AML-193 (cell line): ENCODE measurements at regions not wholly inside any gene's neighbourhood (a gene's known extent, or its start where the extent isn't known, plus 50 kb on each side); places are given as distances from the start of the nearest gene placed in this dataset.

Experiments used
- DNase-seq, 2 experiments: peaks; one replicate each; lab custom pipeline; 2025; lab: John Stamatoyannopoulos, UW

GRCh38 chr21:35491920-35492678 lies 443.0 kb upstream of the RUNX1 start:
- peak; percentile 74 to 78 for DNase-seq

DNA sequence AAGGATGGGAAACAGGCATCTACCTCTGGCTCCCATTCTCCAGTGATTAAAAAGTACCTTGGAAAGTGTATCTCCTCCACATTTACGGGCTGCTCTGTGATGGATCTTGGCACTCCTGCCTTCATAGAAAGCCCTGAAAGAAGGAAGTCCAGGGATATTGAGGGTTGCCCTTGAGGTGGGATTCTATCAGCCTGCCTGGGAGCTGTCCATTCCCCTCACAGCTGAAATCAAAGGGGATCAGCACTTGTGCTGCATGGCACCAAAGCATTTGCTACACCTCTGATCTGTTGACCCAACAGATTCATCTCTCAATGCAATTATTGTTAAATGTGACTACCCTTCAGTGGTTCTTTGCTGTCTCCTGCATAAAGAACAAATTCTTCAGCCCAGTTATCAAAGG lies 442.0 kb upstream of the RUNX1 start:
- no peak for DNase-seq

DNA sequence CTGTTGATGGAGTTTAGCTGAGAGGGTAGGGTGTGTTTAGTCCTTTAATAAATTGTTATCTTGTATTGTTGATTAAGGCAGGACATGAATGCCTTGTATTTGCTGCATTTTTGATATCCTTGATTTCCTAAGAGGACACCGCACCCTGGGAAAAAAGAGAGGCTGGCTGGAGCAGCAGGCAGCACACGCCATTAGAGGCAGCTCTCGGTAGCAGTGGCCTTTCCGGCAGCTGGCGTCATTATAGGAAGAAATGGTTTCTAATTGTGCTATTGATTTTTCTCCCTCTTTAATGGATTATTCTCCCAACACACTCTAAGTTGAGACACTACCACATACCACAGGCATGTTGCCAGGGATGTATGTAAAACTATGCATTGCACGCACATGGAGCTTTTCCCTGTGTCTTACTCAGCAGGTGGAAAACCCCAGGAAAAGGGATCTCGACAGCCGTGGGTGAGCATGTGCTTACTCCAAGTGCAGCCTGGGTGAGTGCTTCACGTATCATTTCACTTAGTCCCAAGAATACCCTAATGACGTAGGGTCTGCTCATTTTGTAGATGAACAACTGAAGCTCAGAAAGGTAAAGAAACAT lies 440.4 kb upstream of the RUNX1 start:
- no peak for DNase-seq

DNA sequence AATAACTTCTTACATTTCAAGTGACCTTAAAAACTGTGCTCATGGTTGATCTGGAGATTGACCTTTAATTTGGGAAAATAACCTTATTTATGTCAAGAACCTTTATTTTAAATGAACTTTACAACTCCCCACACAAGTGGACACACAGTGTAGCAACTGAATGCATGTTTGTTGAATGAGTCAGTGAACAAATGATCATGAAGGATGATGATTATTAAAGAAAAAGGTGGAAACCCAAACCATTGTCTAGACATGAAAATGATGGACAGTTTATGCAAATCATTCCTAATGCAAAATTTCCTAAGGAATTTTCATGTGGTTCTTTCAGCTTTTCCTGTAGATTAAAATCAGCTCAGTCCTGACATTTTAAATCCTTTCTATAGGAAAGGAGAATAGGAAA lies 439.8 kb upstream of the RUNX1 start:
- no peak for DNase-seq

DNA sequence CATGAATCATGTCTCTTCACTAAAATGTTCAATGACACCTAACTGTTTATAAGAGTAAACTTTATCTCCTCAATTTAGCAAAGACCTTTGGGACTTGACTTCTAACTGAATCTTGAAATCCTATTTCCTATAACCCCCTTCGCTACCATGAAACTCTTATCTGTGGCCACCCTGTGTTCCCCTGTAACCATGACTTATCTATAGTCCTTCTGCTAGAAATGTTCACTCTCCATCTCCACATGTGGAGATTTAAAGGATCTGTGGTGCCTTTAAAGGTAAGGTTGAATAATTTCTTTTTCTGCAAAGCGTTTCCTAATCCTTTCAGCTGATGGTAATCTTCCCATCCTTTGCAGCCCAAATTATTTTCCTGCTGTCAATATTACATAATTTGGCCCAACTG lies 436.3 kb upstream of the RUNX1 start:
- DNase-seq: no peak

DNA sequence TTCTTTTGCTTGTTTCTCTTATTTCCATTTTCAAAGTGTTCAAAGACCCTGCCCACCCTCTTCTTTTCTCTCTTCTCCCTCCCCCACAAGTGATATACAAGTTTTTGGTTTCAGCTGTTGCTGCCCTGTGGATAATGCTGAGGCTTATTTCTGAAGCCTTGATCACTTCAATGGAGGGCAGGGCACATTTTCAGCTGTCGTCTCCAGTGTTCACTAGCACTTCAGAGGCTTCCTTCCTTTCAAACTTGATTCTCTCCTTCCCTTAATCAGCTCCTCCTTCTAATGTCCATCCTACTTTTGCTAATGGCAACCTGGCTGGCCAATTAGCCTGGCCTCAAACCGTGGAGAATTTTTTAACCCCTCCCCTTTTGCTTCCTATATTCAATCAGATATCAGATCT lies 435.7 kb upstream of the RUNX1 start:
- no peak for DNase-seq

- DNase-seq: no peak
Measured at GRCh38 chr21:35484032-35484431, 434.9 kb upstream of the RUNX1 start.

DNA sequence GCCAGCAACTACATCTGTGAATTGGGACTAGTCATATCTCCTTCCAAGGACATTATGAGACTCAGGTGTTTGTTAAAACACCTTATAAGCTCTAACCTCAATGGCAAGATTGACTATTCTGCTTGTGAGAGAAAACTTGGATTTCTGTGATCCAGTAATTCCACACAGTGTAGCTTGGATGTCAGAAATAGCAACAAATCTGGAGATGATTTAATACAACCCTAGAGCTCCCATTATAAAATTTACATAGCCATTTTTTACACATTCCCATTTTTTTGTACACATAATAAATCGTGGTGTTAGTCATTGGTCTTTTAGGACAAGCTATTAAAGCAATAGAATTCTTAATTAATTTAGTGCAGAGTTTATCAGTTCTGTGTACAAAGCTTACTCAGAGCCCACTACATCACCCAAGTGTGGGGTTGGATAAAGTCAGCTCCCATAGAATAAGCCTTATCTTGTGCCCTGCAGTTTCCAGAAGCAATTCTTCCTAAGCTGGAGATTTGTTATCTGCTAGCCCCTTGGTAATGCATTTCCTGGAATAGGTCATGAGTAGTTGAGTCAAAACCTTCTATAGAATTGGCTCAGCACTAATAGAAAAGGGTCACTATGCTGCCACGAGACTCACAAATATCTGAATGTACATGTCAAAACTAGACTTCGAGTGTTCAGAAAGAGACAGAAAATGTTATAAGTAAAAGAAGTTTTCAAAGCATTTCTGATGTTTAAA lies 434.0 kb upstream of the RUNX1 start:
- no peak for DNase-seq

- no peak for DNase-seq
Measured at GRCh38 chr21:35482096-35482495, 433.0 kb upstream of the RUNX1 start.

GRCh38 chr21:35481005-35481404 lies 431.9 kb upstream of the RUNX1 start:
- DNase-seq: no peak

GRCh38 chr21:35479529-35479928 lies 430.4 kb upstream of the RUNX1 start:
- DNase-seq: no peak

DNA sequence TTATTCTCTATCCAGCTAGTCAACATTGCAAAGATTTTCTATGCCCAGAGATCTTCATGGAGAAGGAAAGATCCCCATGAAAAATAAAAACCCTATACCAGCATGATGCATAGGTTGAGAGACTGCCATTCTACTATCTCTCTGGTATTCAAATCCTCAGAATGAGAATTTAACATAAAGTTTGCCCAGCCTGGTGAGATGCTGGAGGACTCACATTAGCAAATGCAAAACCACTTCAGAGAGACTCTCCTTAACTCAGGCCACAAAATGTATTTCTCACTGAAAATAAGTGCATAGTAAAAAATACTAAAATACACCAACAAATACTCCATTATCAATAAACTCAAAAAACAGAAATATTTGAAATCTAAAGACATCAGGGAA lies 430.0 kb upstream of the RUNX1 start:
- DNase-seq: no peak

DNA sequence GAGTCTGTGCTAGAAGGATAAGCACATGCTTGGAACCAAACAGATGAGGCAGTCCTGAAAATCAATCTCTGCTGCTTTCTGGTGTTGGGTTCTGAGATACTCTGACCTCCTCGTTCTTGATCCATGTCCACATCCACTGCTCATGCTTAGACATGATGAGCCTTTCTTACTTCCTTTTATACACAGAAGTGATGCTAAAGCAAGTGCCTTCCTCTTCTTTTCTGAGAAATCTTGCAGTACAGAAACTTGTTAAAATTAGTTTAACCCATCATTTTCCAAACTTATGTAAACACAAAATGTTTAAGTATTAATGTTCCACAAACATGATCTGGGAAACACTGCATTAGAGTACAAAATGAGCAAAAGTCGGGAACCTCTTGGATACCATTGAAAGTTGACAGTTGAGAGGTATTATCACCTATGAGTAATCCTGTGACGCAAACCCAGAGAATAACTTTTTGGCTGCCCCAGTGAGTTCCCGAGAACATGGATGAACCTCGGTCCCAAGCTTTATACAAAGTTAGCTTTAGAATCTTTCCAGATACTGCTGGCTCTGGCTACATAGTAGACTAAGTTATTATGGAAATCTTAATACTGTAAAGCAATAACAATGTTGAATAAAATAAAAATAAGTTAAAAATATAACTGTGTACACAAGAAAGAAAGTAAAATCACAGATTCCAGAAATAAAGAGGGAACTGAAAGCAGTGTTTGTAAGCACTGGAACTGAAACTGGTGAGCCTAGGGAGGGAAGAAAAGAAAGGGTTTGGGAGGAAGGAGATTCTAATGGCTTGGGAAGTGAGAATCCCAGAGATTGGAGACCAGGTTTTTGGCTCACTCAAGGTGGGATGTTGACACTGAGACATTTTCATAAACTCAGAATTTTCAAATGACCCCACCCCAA lies 429.3 kb upstream of the RUNX1 start:
- DNase-seq: peak; percentile 33 to 55

DNA sequence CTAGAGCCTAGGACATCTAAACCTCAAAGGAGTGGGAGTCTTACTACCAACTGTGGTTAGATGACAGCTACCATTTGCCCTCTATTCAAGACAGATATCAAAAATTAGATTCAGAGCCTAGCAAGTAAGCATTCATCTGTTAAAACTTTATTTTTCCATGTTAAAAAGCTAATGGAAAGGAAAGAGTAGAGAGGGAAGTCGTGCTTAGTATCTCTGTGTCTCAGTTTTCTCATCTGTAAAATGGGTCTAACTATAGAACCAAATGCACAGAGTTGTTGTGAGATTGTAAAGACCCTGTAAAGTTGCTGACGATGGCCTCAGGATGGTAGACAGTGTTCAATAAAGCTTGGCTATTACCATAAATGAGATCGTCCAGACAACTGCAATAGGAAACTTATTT lies 428.5 kb upstream of the RUNX1 start:
- no peak for DNase-seq

DNA sequence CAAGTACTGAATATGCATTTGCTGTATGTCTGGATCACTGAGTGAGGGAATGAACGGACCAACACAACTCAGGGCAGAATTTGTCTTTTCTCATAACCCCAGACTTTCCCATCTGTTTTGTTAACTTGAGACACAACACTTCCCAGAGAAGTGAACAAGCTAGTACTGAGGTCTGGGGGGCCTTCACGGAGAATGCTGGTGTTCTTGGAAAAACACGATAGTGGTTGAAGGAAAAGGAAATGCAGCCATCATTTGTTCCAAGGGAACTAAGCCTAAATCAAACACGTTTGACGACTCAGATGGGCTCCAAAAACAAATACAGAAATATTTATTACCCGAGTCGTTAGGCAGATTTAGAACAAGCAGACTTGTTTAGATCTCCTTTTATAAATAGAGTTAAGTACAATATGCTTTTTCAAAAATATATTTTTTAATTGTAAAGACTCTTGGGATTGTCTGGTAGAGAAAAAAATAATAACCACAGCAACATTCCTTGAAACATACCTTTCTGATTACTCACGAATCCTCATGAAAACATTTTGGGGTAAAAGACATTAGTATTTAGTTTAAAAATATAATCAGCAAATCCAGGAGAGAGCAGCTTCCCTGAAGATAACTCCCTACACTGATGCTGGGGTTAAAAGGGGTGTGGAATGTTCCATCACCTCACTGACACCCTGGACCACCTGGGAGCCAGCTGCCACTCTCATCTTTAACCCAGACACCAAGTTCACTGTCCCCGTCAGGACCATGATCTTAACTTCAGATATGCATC lies 427.7 kb upstream of the RUNX1 start:
- no peak for DNase-seq

DNA sequence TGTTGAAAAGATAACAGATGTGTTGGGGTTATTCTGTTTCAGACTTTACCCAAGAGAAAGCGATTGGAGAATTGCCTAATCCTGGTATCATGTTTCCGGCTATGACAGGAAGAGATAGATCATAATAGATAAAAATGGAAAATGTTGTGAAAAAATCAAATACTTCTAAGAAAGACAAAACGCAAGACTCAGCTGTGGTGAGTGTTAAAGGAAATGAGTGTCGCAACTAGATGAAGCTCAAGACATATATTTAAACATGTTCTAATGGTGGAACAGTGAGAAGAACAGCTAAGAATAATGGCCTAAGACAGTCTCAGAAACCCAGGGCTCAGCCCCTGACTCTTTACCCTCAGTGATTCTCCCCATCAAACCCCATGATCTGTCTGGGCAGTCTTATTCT lies 426.7 kb upstream of the RUNX1 start:
- DNase-seq: peak; percentile 91 to 92

GRCh38 chr21:35475009-35475408 lies 425.9 kb upstream of the RUNX1 start:
- peak; percentile 16 to 25 for DNase-seq

DNA sequence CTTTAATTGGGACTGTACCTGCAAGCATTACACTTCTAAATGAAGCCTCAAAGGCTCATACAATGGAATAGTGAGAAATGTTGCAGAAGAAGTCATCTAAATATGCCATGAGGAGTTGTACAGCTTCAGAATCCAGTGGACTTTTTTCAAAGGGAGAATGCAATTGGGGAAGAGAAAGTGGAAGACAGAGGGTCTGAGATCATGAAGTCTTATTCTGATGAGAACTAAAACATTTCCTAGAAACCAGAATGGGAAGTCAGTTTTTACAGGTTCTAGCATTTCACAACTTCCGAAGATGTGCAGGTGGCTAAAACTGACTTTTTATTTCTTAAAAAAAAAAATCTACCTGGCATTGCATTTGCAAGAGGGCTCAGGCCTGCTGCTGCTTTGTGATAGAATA lies 424.4 kb upstream of the RUNX1 start:
- peak; percentile 34 to 46 for DNase-seq

DNA sequence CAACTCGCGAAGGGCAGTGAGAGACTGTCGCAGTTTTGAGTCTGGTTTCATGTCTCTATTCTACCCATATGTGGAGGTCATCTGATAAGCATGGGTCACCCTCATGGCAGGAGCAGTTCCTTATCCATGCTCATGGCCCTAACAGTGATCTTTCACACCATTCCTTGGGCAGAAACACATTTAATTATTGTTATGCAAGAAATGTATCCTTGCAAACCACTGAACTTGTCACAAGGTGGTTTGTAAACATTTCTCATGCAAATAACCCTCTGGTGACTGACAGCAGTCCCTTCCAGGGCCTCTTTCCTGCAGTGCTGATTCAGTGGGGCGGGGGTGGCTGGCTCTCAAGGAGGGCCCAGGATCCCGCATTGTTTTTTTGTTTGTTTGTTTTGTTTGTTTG lies 421.4 kb upstream of the RUNX1 start:
- no peak for DNase-seq

GRCh38 chr21:35469498-35469897 lies 420.4 kb upstream of the RUNX1 start:
- no peak for DNase-seq

GRCh38 chr21:35468991-35469390 lies 419.9 kb upstream of the RUNX1 start:
- DNase-seq: no peak

GRCh38 chr21:35467566-35467965 lies 418.5 kb upstream of the RUNX1 start:
- no peak for DNase-seq
